ENCODE measurements at regions not wholly inside any gene's neighbourhood (a gene's known extent, or its start where the extent isn't known, plus 50 kb on each side); places are given as distances from the start of the nearest gene placed in this dataset.

DNA sequence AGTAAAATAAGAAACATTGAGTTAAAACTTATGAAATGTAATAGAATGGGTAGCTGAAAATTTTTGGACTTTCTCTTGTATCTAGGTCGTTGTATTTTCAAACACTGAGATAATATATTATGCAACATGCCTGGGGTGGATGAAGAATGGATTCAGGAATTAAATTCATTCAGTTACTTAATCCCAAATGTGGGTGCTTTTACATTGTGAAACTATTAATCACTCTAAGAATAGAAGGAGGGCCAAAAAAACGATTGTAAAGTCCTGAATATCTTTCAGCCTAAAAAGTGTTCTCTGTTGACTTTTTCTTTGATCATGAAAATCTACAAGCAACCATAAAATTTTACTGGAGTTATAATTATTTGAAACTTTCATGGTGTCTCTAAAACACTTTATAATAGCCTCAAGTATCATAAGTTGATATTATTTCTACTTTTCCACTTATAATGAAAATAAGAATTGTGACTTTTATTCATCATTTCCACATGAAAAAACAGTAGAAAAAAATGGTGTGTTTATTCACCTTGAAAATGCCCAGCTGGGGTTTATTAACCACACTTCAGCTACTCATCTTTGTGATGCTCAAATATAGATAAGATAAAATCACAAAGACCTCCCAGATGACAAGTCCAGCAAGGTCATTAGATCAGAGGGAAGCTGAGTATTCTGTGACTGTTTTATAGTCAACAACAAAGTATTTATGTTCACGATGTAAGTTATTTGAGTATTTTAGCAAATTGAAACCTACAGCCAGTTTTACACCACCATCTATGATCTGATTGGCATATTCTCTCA is 619.9 kb upstream of the SOX9 start:
- TF ChIP-seq GABPA (IDR thresholded peaks at IDR 0.05; ENCODE audit: low read depth), result no peak
- no peak for TF ChIP-seq POLR2AphosphoS5 (IDR thresholded peaks at IDR 0.05; ENCODE audit: low read depth)
- TF ChIP-seq, protein P1, sequence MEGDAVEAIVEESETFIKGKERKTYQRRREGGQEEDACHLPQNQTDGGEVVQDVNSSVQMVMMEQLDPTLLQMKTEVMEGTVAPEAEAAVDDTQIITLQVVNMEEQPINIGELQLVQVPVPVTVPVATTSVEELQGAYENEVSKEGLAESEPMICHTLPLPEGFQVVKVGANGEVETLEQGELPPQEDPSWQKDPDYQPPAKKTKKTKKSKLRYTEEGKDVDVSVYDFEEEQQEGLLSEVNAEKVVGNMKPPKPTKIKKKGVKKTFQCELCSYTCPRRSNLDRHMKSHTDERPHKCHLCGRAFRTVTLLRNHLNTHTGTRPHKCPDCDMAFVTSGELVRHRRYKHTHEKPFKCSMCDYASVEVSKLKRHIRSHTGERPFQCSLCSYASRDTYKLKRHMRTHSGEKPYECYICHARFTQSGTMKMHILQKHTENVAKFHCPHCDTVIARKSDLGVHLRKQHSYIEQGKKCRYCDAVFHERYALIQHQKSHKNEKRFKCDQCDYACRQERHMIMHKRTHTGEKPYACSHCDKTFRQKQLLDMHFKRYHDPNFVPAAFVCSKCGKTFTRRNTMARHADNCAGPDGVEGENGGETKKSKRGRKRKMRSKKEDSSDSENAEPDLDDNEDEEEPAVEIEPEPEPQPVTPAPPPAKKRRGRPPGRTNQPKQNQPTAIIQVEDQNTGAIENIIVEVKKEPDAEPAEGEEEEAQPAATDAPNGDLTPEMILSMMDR (IDR thresholded peaks at IDR 0.05; ENCODE audit: insufficient read depth, low read length), result no peak
- TF ChIP-seq SPI1 (IDR thresholded peaks at IDR 0.05; ENCODE audit: borderline replicate concordance, low read depth), result no peak
- TF ChIP-seq, protein P2, sequence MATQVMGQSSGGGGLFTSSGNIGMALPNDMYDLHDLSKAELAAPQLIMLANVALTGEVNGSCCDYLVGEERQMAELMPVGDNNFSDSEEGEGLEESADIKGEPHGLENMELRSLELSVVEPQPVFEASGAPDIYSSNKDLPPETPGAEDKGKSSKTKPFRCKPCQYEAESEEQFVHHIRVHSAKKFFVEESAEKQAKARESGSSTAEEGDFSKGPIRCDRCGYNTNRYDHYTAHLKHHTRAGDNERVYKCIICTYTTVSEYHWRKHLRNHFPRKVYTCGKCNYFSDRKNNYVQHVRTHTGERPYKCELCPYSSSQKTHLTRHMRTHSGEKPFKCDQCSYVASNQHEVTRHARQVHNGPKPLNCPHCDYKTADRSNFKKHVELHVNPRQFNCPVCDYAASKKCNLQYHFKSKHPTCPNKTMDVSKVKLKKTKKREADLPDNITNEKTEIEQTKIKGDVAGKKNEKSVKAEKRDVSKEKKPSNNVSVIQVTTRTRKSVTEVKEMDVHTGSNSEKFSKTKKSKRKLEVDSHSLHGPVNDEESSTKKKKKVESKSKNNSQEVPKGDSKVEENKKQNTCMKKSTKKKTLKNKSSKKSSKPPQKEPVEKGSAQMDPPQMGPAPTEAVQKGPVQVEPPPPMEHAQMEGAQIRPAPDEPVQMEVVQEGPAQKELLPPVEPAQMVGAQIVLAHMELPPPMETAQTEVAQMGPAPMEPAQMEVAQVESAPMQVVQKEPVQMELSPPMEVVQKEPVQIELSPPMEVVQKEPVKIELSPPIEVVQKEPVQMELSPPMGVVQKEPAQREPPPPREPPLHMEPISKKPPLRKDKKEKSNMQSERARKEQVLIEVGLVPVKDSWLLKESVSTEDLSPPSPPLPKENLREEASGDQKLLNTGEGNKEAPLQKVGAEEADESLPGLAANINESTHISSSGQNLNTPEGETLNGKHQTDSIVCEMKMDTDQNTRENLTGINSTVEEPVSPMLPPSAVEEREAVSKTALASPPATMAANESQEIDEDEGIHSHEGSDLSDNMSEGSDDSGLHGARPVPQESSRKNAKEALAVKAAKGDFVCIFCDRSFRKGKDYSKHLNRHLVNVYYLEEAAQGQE (IDR thresholded peaks at IDR 0.05; ENCODE audit: insufficient replicate concordance, low read depth), result no peak
- H3K27ac ChIP-seq (replicated peaks), result no peak overlapping the region
- H3K4me3 ChIP-seq (replicated peaks; ENCODE audit: insufficient read depth, low read length), result no peak overlapping the region
- no peaks in the 10 kb centered on the region for H3K27me3 ChIP-seq (ENCODE audit: insufficient read depth, poor library complexity, severe bottlenecking)
- DNase-seq (ENCODE audit: low read depth in 1 of 2, low spot score in 1 of 2), result no peak

DNA sequence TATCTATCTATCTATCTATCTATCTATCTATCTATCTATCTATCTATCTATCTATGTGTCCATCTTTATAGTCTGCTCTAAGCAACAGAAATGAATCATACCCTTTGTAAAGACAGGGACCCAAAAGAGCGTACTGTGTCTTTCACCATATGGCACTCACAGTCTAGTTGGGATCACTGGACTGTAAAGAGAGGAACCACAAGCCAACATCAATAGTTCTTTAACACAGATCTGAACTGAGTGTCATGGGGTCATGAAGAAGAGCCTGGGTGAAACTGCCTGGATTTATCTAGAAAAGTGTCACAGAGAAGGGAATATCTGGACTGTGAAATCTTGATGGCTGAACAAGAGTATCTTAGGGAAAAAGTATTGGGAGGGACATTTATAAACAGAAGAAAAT is 619.1 kb upstream of the SOX9 start:
- Histone ChIP-seq H3K27ac (replicated peaks) (no peak overlapping the region), H3K4me3 (replicated peaks; ENCODE audit: insufficient read depth, low read length) (no peak overlapping the region), H3K27me3 (ENCODE audit: insufficient read depth, poor library complexity, severe bottlenecking) (no peaks in the 10 kb centered on the region)
- no peak for DNase-seq (ENCODE audit: low read depth in 1 of 2, low spot score in 1 of 2)
- TF ChIP-seq, protein P1 (IDR thresholded peaks at IDR 0.05; ENCODE audit: insufficient read depth, low read length), result no peak
- TF ChIP-seq POLR2AphosphoS5 (IDR thresholded peaks at IDR 0.05; ENCODE audit: low read depth) (no peak), GABPA (IDR thresholded peaks at IDR 0.05; ENCODE audit: low read depth) (no peak), SPI1 (IDR thresholded peaks at IDR 0.05; ENCODE audit: borderline replicate concordance, low read depth) (no peak)
- TF ChIP-seq, protein P2 (IDR thresholded peaks at IDR 0.05; ENCODE audit: insufficient replicate concordance, low read depth), result no peak

DNA sequence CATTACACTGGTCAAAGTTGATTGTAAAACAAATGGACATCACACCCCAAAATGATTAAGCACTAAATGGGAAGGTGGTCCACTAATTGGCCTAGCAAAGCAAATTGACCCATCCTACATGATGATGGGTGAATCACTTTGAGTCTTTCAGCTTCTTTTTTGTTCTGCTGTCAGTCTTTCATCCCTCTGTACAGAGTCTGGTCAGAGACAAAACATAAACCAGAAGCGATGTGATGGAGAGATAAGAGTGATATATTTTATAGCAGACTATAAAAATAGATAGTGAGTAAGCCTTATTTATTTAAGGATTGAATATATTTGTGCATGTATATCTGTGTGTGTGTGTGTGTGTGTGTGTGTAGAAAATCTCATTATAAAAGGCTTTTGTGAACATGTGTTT is 618.4 kb upstream of the SOX9 start:
- H3K27me3 ChIP-seq (ENCODE audit: insufficient read depth, poor library complexity, severe bottlenecking), result no peaks in the 10 kb centered on the region
- TF ChIP-seq POLR2AphosphoS5 (IDR thresholded peaks at IDR 0.05; ENCODE audit: low read depth) (no peak), SPI1 (IDR thresholded peaks at IDR 0.05; ENCODE audit: borderline replicate concordance, low read depth) (no peak), GABPA (IDR thresholded peaks at IDR 0.05; ENCODE audit: low read depth) (no peak)
- TF ChIP-seq, protein P1 (IDR thresholded peaks at IDR 0.05; ENCODE audit: insufficient read depth, low read length), result no peak
- TF ChIP-seq, protein P2 (IDR thresholded peaks at IDR 0.05; ENCODE audit: insufficient replicate concordance, low read depth), result no peak
- H3K4me3 ChIP-seq (replicated peaks; ENCODE audit: insufficient read depth, low read length), result no peak overlapping the region
- no peak for DNase-seq (ENCODE audit: low read depth in 1 of 2, low spot score in 1 of 2)
- H3K27ac ChIP-seq (replicated peaks), result no peak overlapping the region

All from HL-60 (cell line).